ENCODE measurements at regions not wholly inside any gene's neighbourhood (a gene's known extent, or its start where the extent isn't known, plus 50 kb on each side); places are given as distances from the start of the nearest gene placed in this dataset.

- H3K4me1 Mint-ChIP-seq, result no peaks in the 10 kb centered on the region
- no peaks in the 10 kb centered on the region for H3K4me1 ChIP-seq (ENCODE audit: control insufficient read depth, insufficient read depth, low read length)
- TF ChIP-seq CTCF (IDR thresholded peaks at IDR 0.05), result no peak
- 33% methylated on average over 2 of the region's 2 CpGs for WGBS (ENCODE audit: insufficient coverage)
- peaks cover 8% of the 10 kb centered on the region for H3K36me3 Mint-ChIP-seq
- ATAC-seq (no peak), DNase-seq (no peak)
- no peaks in the 10 kb centered on the region for H3K27me3 Mint-ChIP-seq (ENCODE audit: low read depth in 2 of 2)
- no peak overlapping the region for H3K4me3 Mint-ChIP-seq
- H3K4me3 ChIP-seq (ENCODE audit: low read length), result no peak overlapping the region
- H3K27ac Mint-ChIP-seq, result no peak overlapping the region
- H3K9me3 Mint-ChIP-seq, result peaks cover 7 to 10% of the 10 kb centered on the region in 2 donors
- H3K36me3 ChIP-seq (ENCODE audit: control insufficient read depth, insufficient read depth, low read length), result no peaks in the 10 kb centered on the region
- intact Hi-C loops (cut with micrococcal nuclease), result no loop called here
- H3K27ac ChIP-seq (ENCODE audit: low read length), result no peak overlapping the region
- no peaks in the 10 kb centered on the region for H3K27me3 ChIP-seq (ENCODE audit: control insufficient read depth, insufficient read depth, low read length)
- H3K9me3 ChIP-seq (ENCODE audit: control insufficient read depth, insufficient read depth, low read length), result peaks cover 37% of the 10 kb centered on the region
These were observed 1728.3 kb downstream of the TP53TG3F start for GRCh38 chr16:35187665-35188225.

GRCh38 chr16:35188288-35189155, 1729.1 kb downstream of the TP53TG3F start:
- Histone ChIP-seq H3K27ac (ENCODE audit: low read length) (no peak overlapping the region), H3K4me3 (ENCODE audit: low read length) (no peak overlapping the region), H3K9me3 (ENCODE audit: control insufficient read depth, insufficient read depth, low read length) (peaks cover 39% of the 10 kb centered on the region), H3K27me3 (ENCODE audit: control insufficient read depth, insufficient read depth, low read length) (no peaks in the 10 kb centered on the region), H3K36me3 (ENCODE audit: control insufficient read depth, insufficient read depth, low read length) (no peaks in the 10 kb centered on the region), H3K4me1 (ENCODE audit: control insufficient read depth, insufficient read depth, low read length) (no peaks in the 10 kb centered on the region)
- H3K9me3 Mint-ChIP-seq, result peaks cover 7 to 10% of the 10 kb centered on the region in 2 donors
- 56% methylated on average over 6 of the region's 8 CpGs for WGBS (ENCODE audit: insufficient coverage)
- H3K27me3 Mint-ChIP-seq (ENCODE audit: low read depth in 2 of 2), result no peaks in the 10 kb centered on the region
- intact Hi-C loops (cut with micrococcal nuclease), result no loop called here
- H3K36me3 Mint-ChIP-seq, result peaks cover 7% of the 10 kb centered on the region
- no peak overlapping the region for H3K27ac Mint-ChIP-seq
- DNase-seq (no peak), ATAC-seq (no peak)
- no peak for TF ChIP-seq CTCF (IDR thresholded peaks at IDR 0.05)
- no peaks in the 10 kb centered on the region for H3K4me1 Mint-ChIP-seq
- no peak overlapping the region for H3K4me3 Mint-ChIP-seq

GRCh38 chr16:35192993-35193392, 1733.6 kb downstream of the TP53TG3F start:
- H3K9me3 ChIP-seq (ENCODE audit: control insufficient read depth, insufficient read depth, low read length), result peaks cover 39% of the 10 kb centered on the region
- no peaks in the 10 kb centered on the region for H3K4me1 Mint-ChIP-seq

More at GRCh38 chr16:35192993-35193392, 1733.6 kb downstream of the TP53TG3F start:
- ATAC-seq (no peak), DNase-seq (no peak)
- Mint-ChIP-seq H3K27ac (no peak overlapping the region), H3K27me3 (ENCODE audit: low read depth in 2 of 2) (no peaks in the 10 kb centered on the region), H3K36me3 (no peaks in the 10 kb centered on the region), H3K4me3 (no peak overlapping the region), H3K9me3 (peaks cover 8 to 10% of the 10 kb centered on the region in 2 donors)
- intact Hi-C loops (cut with micrococcal nuclease), result no loop called here
- Histone ChIP-seq H3K36me3 (ENCODE audit: control insufficient read depth, insufficient read depth, low read length) (no peaks in the 10 kb centered on the region), H3K27me3 (ENCODE audit: control insufficient read depth, insufficient read depth, low read length) (no peaks in the 10 kb centered on the region), H3K4me3 (ENCODE audit: low read length) (no peak overlapping the region), H3K4me1 (ENCODE audit: control insufficient read depth, insufficient read depth, low read length) (no peaks in the 10 kb centered on the region), H3K27ac (ENCODE audit: low read length) (no peak overlapping the region)
- no peak for TF ChIP-seq CTCF (IDR thresholded peaks at IDR 0.05)
- 86% methylated on average over 4 of the region's 4 CpGs for WGBS (ENCODE audit: insufficient coverage)

Data from natural killer cell (primary cell).